ENCODE measurements at regions not wholly inside any gene's neighbourhood (a gene's known extent, or its start where the extent isn't known, plus 50 kb on each side); places are given as distances from the start of the nearest gene placed in this dataset.

GRCh38 chr12:91591639-91591987 lies 409.0 kb upstream of the DCN start:
- TF ChIP-seq CTCF (IDR thresholded peaks at IDR 0.05) (no peak), POLR2AphosphoS5 (IDR thresholded peaks at IDR 0.05; ENCODE audit: insufficient read depth in 1 of 2, low read depth in 1 of 2) (no peak)
